Globus pallidus (tissue), 1 donor: ENCODE measurements at regions not wholly inside any gene's neighbourhood (a gene's known extent, or its start where the extent isn't known, plus 50 kb on each side); places are given as distances from the start of the nearest gene placed in this dataset.
"Not testable (repeated sequence)": the region's sequence is repeated elsewhere in the genome, so short reads cannot be mapped to it uniquely, and the experiment has no call there.

Experiments
- DNase-seq: peaks from one replicate; pipeline ENCODE4 v3.0.0-alpha.2; 2015; ENCODE audit warnings: low spot score

GRCh38 chr5:174644436-174644835, 79.9 kb upstream of the MSX2 start:
- no peak for DNase-seq

- no peak for DNase-seq
These were observed 79.5 kb upstream of the MSX2 start for GRCh38 chr5:174644923-174645322.

GRCh38 chr5:174645677-174646076, 78.7 kb upstream of the MSX2 start:
- no peak for DNase-seq

- DNase-seq, result not testable (repeated sequence)
These were observed 75.8 kb upstream of the MSX2 start for GRCh38 chr5:174648618-174649017.

- DNase-seq, result no peak
These were observed 75.0 kb upstream of the MSX2 start for GRCh38 chr5:174649391-174649790.

GRCh38 chr5:174654442-174654841, 69.9 kb upstream of the MSX2 start:
- DNase-seq, result no peak

- no peak for DNase-seq
These were observed 69.0 kb upstream of the MSX2 start for GRCh38 chr5:174655351-174655750.

- DNase-seq, result no peak
These were observed 60.1 kb upstream of the MSX2 start for GRCh38 chr5:174664180-174664850.

GRCh38 chr5:174665347-174665746, 59.0 kb upstream of the MSX2 start:
- DNase-seq, result no peak

GRCh38 chr5:174667526-174667925, 56.9 kb upstream of the MSX2 start:
- no peak for DNase-seq

- DNase-seq, result no peak
These were observed 56.0 kb upstream of the MSX2 start for GRCh38 chr5:174668349-174668748.
